Hepatocyte (in vitro differentiated cells): ENCODE measurements at regions not wholly inside any gene's neighbourhood (a gene's known extent, or its start where the extent isn't known, plus 50 kb on each side); places are given as distances from the start of the nearest gene placed in this dataset.

Experiments
- CTCF ChIP-seq: fragments of 200-600 bp; sonication (generic); IDR thresholded peaks from 2 replicates; pipeline ENCODE4 v1.5.1; 2016; ENCODE audit warnings: antibody characterized with exemption, mild to moderate bottlenecking; ENCODE audit not compliant: poor library complexity
- EZH2 ChIP-seq: fragments of 200-600 bp; sonication (generic); IDR thresholded peaks from 2 replicates; pipeline ENCODE4 v1.6.1; 2016; ENCODE audit warnings: antibody characterized with exemption, mild to moderate bottlenecking, borderline replicate concordance
- EZH2phosphoT487 ChIP-seq: fragments of 200-600 bp; sonication (generic); IDR thresholded peaks from one replicate; pipeline ENCODE4 v1.6.1; 2018; ENCODE audit warnings: antibody characterized with exemption, mild to moderate bottlenecking, low read depth, moderate library complexity; ENCODE audit not compliant: unreplicated experiment, severe bottlenecking

GRCh38 chr17:427327-427726 lies 74.7 kb upstream of the RPH3AL start:
- no peak for TF ChIP-seq CTCF
- TF ChIP-seq EZH2 = no peak
- no peak for TF ChIP-seq EZH2phosphoT487
